GM23338 (cell line): ENCODE measurements at regions not wholly inside any gene's neighbourhood (a gene's known extent, or its start where the extent isn't known, plus 50 kb on each side); places are given as distances from the start of the nearest gene placed in this dataset.

Experiments used
- EZH2 ChIP-seq: fragments of 200-600 bp; sonication (generic); IDR thresholded peaks from one replicate; pipeline ENCODE4 v1.8.0; 2017; ENCODE audit warnings: antibody characterized with exemption, mild to moderate bottlenecking, low read depth; ENCODE audit not compliant: unreplicated experiment
- POLR2AphosphoS5 ChIP-seq: IDR thresholded peaks from 2 replicates; pipeline ENCODE4 v1.6.1; 2016; ENCODE audit warnings: antibody characterized with exemption, low read depth
- ZNF114 ChIP-seq: fragments of 250-450 bp; sonication (Bioruptor Pico); IDR thresholded peaks from 2 replicates; pipeline ENCODE4 v1.5.0; 2020; ENCODE audit warnings: mild to moderate bottlenecking, moderate library complexity
- TF ChIP-seq, protein P1 (sequence below), 2 experiments: fragments of 200-600 bp in 1 of 2; sonication (generic) in 1 of 2; conservative IDR thresholded peaks; 2 replicates each; pipeline versions ENCODE4 v1.5.1 to v1.6.1; 2016 to 2017; ENCODE audit warnings: antibody characterized with exemption in 2 of 2, low read depth in 2 of 2, mild to moderate bottlenecking in 2 of 2, moderate library complexity in 1 of 2
- TF ChIP-seq, protein P2 (sequence below): IDR thresholded peaks from one replicate; pipeline ENCODE4 v1.6.1; 2018; ENCODE audit warnings: antibody characterized with exemption; ENCODE audit not compliant: unreplicated experiment

DNA sequence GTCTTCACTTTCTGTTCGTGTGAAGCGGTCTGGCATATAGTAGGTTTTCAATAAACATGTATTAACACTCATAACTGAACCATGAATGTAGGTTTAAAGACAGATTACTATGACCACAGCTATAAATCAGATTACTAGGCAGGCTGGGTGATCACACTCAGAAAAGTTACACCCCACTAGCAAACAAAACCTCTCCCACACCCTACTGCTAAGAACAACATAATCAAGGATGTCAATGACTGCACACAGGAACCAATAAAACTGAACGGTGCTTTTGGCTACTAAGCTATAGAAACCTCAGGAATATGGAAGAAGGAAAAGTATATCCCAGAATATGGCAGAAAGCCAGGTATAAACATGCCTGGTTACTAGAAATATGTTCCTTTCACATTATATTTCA lies 676.9 kb downstream of the SMARCA1 start:
- TF ChIP-seq, protein P1, sequence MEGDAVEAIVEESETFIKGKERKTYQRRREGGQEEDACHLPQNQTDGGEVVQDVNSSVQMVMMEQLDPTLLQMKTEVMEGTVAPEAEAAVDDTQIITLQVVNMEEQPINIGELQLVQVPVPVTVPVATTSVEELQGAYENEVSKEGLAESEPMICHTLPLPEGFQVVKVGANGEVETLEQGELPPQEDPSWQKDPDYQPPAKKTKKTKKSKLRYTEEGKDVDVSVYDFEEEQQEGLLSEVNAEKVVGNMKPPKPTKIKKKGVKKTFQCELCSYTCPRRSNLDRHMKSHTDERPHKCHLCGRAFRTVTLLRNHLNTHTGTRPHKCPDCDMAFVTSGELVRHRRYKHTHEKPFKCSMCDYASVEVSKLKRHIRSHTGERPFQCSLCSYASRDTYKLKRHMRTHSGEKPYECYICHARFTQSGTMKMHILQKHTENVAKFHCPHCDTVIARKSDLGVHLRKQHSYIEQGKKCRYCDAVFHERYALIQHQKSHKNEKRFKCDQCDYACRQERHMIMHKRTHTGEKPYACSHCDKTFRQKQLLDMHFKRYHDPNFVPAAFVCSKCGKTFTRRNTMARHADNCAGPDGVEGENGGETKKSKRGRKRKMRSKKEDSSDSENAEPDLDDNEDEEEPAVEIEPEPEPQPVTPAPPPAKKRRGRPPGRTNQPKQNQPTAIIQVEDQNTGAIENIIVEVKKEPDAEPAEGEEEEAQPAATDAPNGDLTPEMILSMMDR (conservative IDR thresholded peaks at IDR 0.05; ENCODE audit: low read depth in 2 of 2): no peak
- TF ChIP-seq EZH2: no peak
- TF ChIP-seq POLR2AphosphoS5: no peak
- TF ChIP-seq, protein P2, sequence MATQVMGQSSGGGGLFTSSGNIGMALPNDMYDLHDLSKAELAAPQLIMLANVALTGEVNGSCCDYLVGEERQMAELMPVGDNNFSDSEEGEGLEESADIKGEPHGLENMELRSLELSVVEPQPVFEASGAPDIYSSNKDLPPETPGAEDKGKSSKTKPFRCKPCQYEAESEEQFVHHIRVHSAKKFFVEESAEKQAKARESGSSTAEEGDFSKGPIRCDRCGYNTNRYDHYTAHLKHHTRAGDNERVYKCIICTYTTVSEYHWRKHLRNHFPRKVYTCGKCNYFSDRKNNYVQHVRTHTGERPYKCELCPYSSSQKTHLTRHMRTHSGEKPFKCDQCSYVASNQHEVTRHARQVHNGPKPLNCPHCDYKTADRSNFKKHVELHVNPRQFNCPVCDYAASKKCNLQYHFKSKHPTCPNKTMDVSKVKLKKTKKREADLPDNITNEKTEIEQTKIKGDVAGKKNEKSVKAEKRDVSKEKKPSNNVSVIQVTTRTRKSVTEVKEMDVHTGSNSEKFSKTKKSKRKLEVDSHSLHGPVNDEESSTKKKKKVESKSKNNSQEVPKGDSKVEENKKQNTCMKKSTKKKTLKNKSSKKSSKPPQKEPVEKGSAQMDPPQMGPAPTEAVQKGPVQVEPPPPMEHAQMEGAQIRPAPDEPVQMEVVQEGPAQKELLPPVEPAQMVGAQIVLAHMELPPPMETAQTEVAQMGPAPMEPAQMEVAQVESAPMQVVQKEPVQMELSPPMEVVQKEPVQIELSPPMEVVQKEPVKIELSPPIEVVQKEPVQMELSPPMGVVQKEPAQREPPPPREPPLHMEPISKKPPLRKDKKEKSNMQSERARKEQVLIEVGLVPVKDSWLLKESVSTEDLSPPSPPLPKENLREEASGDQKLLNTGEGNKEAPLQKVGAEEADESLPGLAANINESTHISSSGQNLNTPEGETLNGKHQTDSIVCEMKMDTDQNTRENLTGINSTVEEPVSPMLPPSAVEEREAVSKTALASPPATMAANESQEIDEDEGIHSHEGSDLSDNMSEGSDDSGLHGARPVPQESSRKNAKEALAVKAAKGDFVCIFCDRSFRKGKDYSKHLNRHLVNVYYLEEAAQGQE: no peak
- TF ChIP-seq ZNF114 (CRISPR knock-in tag): no peak
